ENCODE measurements at regions not wholly inside any gene's neighbourhood (a gene's known extent, or its start where the extent isn't known, plus 50 kb on each side); places are given as distances from the start of the nearest gene placed in this dataset.

GRCh38 chr13:34040863-34041262, 222.9 kb downstream of the RFC3 start:
- no peak for TF ChIP-seq GATA2 (IDR thresholded peaks at IDR 0.05; ENCODE audit: low read depth, low read length)
- TF ChIP-seq GATA3 (IDR thresholded peaks at IDR 0.05; ENCODE audit: low read depth, low read length): no peak

Measured in SH-SY5Y (cell line).